Neural progenitor cell (in vitro differentiated cells): ENCODE measurements at regions not wholly inside any gene's neighbourhood (a gene's known extent, or its start where the extent isn't known, plus 50 kb on each side); places are given as distances from the start of the nearest gene placed in this dataset.

Source experiments
- DNase-seq: peaks from one replicate; pipeline ENCODE4 v3.0.0-alpha.2; 2016; ENCODE audit warnings: low spot score
- H2AFZ ChIP-seq: fragments of 200-600 bp; sonication (generic); replicated peaks from 2 replicates; pipeline ENCODE4 v1.6.1; 2016; ENCODE audit warnings: antibody characterized with exemption
- H3F3A ChIP-seq: fragments of 200-600 bp; sonication (generic); 2 replicates; pipeline ENCODE4 v1.6.1; 2016; ENCODE audit warnings: antibody characterized with exemption, low read depth
- H3K27ac ChIP-seq: fragments of 200-600 bp; sonication (generic); 2 replicates; pipeline ENCODE4 v1.5.1; 2016; ENCODE audit warnings: mild to moderate bottlenecking
- H3K27me3 ChIP-seq: fragments of 200-600 bp; sonication (generic); 2 replicates; pipeline ENCODE4 v1.6.1; 2016; ENCODE audit warnings: mild to moderate bottlenecking, moderate library complexity
- H3K36me3 ChIP-seq: fragments of 200-600 bp; sonication (generic); 2 replicates; pipeline ENCODE4 v1.5.1; 2016
- H3K4me1 ChIP-seq: fragments of 200-600 bp; sonication (generic); 2 replicates; pipeline ENCODE4 v1.6.1; 2016; ENCODE audit warnings: mixed run types
- H3K4me2 ChIP-seq: fragments of 200-600 bp; sonication (generic); 2 replicates; pipeline ENCODE4 v1.6.1; 2016
- H3K4me3 ChIP-seq: fragments of 200-600 bp; sonication (generic); 2 replicates; pipeline ENCODE4 v1.5.1; 2016
- H3K79me2 ChIP-seq: fragments of 200-600 bp; sonication (generic); 2 replicates; pipeline ENCODE4 v1.6.1; 2016; ENCODE audit warnings: low read depth
- H3K9ac ChIP-seq: fragments of 200-600 bp; sonication (generic); 2 replicates; pipeline ENCODE4 v1.6.1; 2016
- H3K9me3 ChIP-seq: fragments of 200-600 bp; sonication (generic); 2 replicates; pipeline ENCODE4 v1.5.1; 2016; ENCODE audit warnings: low read depth
- H4K20me1 ChIP-seq: fragments of 200-600 bp; sonication (generic); 2 replicates; pipeline ENCODE4 v1.6.1; 2016; ENCODE audit warnings: low read depth
- H3K27ac Mint-ChIP-seq: 3 replicates; pipeline ENCODE4 v1.8.0; 2021; ENCODE audit warnings: mixed read lengths
- H3K27me3 Mint-ChIP-seq: 2 replicates; pipeline ENCODE4 v1.8.0; 2022; ENCODE audit warnings: low read depth, mild to moderate bottlenecking, inconsistent platforms, moderate library complexity, mixed read lengths; ENCODE audit not compliant: insufficient read depth
- H3K36me3 Mint-ChIP-seq: 3 replicates; pipeline ENCODE4 v1.8.0; 2021; ENCODE audit warnings: mixed read lengths
- H3K4me1 Mint-ChIP-seq: 3 replicates; pipeline ENCODE4 v1.8.0; 2021; ENCODE audit warnings: mixed read lengths
- H3K4me3 Mint-ChIP-seq: 3 replicates; pipeline ENCODE4 v1.8.0; 2021; ENCODE audit warnings: mild to moderate bottlenecking, moderate library complexity, mixed read lengths
- H3K9me3 Mint-ChIP-seq: 3 replicates; pipeline ENCODE4 v1.8.0; 2020; ENCODE audit warnings: mixed read lengths
- CTCF ChIP-seq: fragments of 200-600 bp; sonication (generic); IDR thresholded peaks from 2 replicates; pipeline ENCODE4 v1.5.1; 2017; ENCODE audit warnings: antibody characterized with exemption, mild to moderate bottlenecking
- EZH2 ChIP-seq: fragments of 200-600 bp; sonication (generic); IDR thresholded peaks from 2 replicates; pipeline ENCODE4 v1.6.1; 2017; ENCODE audit warnings: antibody characterized with exemption, mild to moderate bottlenecking, moderate library complexity
- EZH2phosphoT487 ChIP-seq: fragments of 200-600 bp; sonication (generic); IDR thresholded peaks from 2 replicates; pipeline ENCODE4 v1.6.1; 2017; ENCODE audit warnings: antibody characterized with exemption

- no peaks in the 10 kb centered on the region for H3K79me2 ChIP-seq
- H4K20me1 ChIP-seq = no peaks in the 10 kb centered on the region
- no peaks in the 10 kb centered on the region for H3K36me3 ChIP-seq
- no peaks in the 10 kb centered on the region for H3F3A ChIP-seq
- H3K4me3 Mint-ChIP-seq = no peak overlapping the region
- no peak overlapping the region for H3K27ac Mint-ChIP-seq
- TF ChIP-seq CTCF = no peak
- TF ChIP-seq EZH2 = no peak
- TF ChIP-seq EZH2phosphoT487 = no peak
- H3K27ac ChIP-seq = no peak overlapping the region
- no peaks in the 10 kb centered on the region for H3K27me3 ChIP-seq
- no peak for DNase-seq
- H3K27me3 Mint-ChIP-seq = peaks cover 4% of the 10 kb centered on the region
- H3K9ac ChIP-seq = no peak overlapping the region
- no peak overlapping the region for H2AFZ ChIP-seq
- H3K4me1 ChIP-seq = no peaks in the 10 kb centered on the region
- H3K4me1 Mint-ChIP-seq = no peaks in the 10 kb centered on the region
- H3K9me3 ChIP-seq = peaks cover 6% of the 10 kb centered on the region
- H3K9me3 Mint-ChIP-seq = no peaks in the 10 kb centered on the region
- no peak overlapping the region for H3K4me3 ChIP-seq
- no peak overlapping the region for H3K4me2 ChIP-seq
- H3K36me3 Mint-ChIP-seq = no peaks in the 10 kb centered on the region
Measured at GRCh38 chrX:10358958-10359357, 202.2 kb downstream of the CLCN4 start.

- H3K27me3 ChIP-seq = no peaks in the 10 kb centered on the region
- no peaks in the 10 kb centered on the region for H3K79me2 ChIP-seq
- no peak overlapping the region for H3K4me3 Mint-ChIP-seq
- no peaks in the 10 kb centered on the region for H3K36me3 Mint-ChIP-seq
- H3K4me1 ChIP-seq = no peaks in the 10 kb centered on the region
- no peak overlapping the region for H3K4me3 ChIP-seq
- no peak overlapping the region for H3K9ac ChIP-seq
- H3K27me3 Mint-ChIP-seq = peaks cover 4% of the 10 kb centered on the region
- no peak overlapping the region for H3K27ac Mint-ChIP-seq
- no peak overlapping the region for H3K27ac ChIP-seq
- peak; percentile 2 for DNase-seq
- no peaks in the 10 kb centered on the region for H3K9me3 Mint-ChIP-seq
- TF ChIP-seq EZH2phosphoT487 = no peak
- no peak for TF ChIP-seq CTCF
- TF ChIP-seq EZH2 = no peak
- no peaks in the 10 kb centered on the region for H3K36me3 ChIP-seq
- no peaks in the 10 kb centered on the region for H4K20me1 ChIP-seq
- H3K4me1 Mint-ChIP-seq = no peaks in the 10 kb centered on the region
- H3F3A ChIP-seq = no peaks in the 10 kb centered on the region
- H3K4me2 ChIP-seq = no peak overlapping the region
- H3K9me3 ChIP-seq = peaks cover 6% of the 10 kb centered on the region
- no peak overlapping the region for H2AFZ ChIP-seq
Measured at GRCh38 chrX:10360116-10360515, 203.3 kb downstream of the CLCN4 start.

GRCh38 chrX:10365532-10366265 lies 208.9 kb downstream of the CLCN4 start:
- Histone ChIP-seq H3K4me2 (no peak overlapping the region), H3K9me3 (peaks cover 2% of the 10 kb centered on the region), H3F3A (no peaks in the 10 kb centered on the region), H3K27me3 (no peaks in the 10 kb centered on the region), H3K27ac (no peak overlapping the region), H4K20me1 (no peaks in the 10 kb centered on the region), H2AFZ (no peak overlapping the region), H3K79me2 (no peaks in the 10 kb centered on the region), H3K4me3 (no peak overlapping the region), H3K9ac (no peak overlapping the region), H3K4me1 (no peaks in the 10 kb centered on the region), H3K36me3 (no peaks in the 10 kb centered on the region)
- Mint-ChIP-seq H3K9me3 (peaks cover 15% of the 10 kb centered on the region), H3K27me3 (peaks cover 2% of the 10 kb centered on the region), H3K4me3 (no peak overlapping the region), H3K27ac (no peak overlapping the region), H3K36me3 (no peaks in the 10 kb centered on the region), H3K4me1 (no peaks in the 10 kb centered on the region)
- no peak for TF ChIP-seq EZH2phosphoT487
- no peak for TF ChIP-seq CTCF
- no peak for TF ChIP-seq EZH2
- no peak for DNase-seq
